ENCODE measurements at regions not wholly inside any gene's neighbourhood (a gene's known extent, or its start where the extent isn't known, plus 50 kb on each side); places are given as distances from the start of the nearest gene placed in this dataset.

DNA sequence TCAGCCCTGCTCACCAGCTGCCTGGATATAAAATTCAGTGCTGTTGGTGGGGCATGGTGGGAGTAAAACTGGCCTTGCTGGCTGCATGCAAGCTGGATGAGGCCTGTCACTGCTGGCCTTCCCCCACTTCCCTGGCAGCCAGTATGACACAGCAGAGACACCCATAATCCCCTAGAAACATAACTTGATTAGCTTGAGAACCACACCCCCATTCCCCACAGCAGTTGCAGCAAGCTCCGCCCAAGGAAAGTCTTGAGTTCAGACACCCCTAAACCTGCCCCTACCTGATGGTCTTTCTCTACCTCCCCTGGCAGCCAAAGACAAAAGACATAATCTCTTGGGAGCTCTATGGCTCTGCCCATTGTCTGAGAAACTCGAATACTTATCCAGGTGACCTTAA lies 405.1 kb upstream of the NECTIN3 start:
- Histone ChIP-seq H3K9me3 (peaks cover 0 to 7% (median 0%) of the 10 kb centered on the region in 4 donors), H3K27me3 (no peaks in the 10 kb centered on the region), H3K4me1 (no peaks in the 10 kb centered on the region), H3K27ac (no peak overlapping the region), H3K36me3 (no peaks in the 10 kb centered on the region), H3K4me3 (no peak overlapping the region)
- no peak for DNase-seq
- no peak for TF ChIP-seq POLR2A (IDR thresholded peaks at IDR 0.05)
- TF ChIP-seq, protein P1, sequence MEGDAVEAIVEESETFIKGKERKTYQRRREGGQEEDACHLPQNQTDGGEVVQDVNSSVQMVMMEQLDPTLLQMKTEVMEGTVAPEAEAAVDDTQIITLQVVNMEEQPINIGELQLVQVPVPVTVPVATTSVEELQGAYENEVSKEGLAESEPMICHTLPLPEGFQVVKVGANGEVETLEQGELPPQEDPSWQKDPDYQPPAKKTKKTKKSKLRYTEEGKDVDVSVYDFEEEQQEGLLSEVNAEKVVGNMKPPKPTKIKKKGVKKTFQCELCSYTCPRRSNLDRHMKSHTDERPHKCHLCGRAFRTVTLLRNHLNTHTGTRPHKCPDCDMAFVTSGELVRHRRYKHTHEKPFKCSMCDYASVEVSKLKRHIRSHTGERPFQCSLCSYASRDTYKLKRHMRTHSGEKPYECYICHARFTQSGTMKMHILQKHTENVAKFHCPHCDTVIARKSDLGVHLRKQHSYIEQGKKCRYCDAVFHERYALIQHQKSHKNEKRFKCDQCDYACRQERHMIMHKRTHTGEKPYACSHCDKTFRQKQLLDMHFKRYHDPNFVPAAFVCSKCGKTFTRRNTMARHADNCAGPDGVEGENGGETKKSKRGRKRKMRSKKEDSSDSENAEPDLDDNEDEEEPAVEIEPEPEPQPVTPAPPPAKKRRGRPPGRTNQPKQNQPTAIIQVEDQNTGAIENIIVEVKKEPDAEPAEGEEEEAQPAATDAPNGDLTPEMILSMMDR (IDR thresholded peaks at IDR 0.05) = no peak

DNA sequence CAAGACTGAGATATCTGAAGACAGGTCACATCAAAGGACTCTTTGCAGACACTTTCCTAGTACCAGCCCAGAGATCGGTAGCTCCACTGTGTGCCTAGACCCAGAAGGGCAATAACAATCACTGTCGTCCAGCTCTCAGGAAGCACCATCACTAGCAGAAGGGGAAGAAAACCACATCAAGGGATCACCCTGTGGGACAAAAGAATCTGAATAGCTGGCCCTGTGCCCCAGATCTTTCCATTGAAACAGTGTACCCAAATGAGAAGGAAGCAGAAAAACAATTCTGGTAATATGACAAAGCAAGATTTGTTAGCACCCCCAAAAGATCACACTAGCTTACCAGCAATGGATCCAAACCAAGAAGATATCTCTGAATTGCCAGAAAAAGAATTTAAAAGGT lies 404.4 kb upstream of the NECTIN3 start:
- TF ChIP-seq, protein P1 (IDR thresholded peaks at IDR 0.05) = no peak
- TF ChIP-seq POLR2A (IDR thresholded peaks at IDR 0.05) = no peak
- H3K27ac ChIP-seq = no peak overlapping the region
- DNase-seq = no peak
- no peaks in the 10 kb centered on the region for H3K27me3 ChIP-seq
- H3K36me3 ChIP-seq = no peaks in the 10 kb centered on the region
- H3K4me3 ChIP-seq = no peak overlapping the region
- H3K9me3 ChIP-seq = peaks cover 0 to 7% (median 0%) of the 10 kb centered on the region in 4 donors
- no peaks in the 10 kb centered on the region for H3K4me1 ChIP-seq

DNA sequence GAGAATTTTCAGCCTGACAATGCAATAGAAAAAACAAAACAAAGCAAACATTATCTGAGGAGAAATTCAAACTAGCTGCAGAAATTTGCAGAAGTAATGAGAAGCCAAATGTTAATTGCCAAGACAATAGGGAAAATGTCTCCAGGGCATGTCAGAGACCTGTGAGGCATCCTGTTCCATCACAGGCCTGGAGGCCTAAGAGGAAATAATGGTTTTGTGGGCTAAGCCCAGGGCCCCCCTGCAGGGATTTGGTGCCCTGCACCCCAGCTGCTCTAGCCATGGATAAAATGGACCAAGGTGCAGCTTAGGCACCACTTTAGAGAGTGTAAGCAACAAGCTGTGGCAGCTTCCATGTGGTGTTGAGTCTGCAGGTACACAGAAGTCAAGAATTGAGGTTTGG lies 401.2 kb upstream of the NECTIN3 start:
- TF ChIP-seq, protein P1 (IDR thresholded peaks at IDR 0.05) = no peak
- TF ChIP-seq POLR2A (IDR thresholded peaks at IDR 0.05) = no peak
- DNase-seq = no peak
- H3K4me1 ChIP-seq = no peaks in the 10 kb centered on the region

DNA sequence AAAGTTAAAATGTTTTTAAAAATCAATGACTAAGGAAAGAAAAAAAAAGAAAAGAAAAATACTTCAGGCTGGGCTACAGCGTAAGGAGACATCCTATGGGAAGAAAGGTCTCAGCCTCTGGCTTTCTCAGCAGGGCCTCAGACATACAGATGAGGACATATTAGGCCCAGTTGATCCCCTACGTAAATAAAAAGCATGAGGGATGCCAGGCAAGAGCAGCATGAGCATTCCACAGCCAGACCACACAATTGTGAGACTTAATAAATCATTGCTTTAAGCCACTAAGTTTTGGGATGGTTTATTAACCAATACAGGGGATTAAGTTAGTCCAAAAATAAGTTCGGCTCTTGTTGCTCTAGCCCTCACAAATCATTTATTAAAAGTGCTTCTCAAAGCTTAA lies 394.1 kb upstream of the NECTIN3 start:
- H3K27ac ChIP-seq = no peak overlapping the region
- no peaks in the 10 kb centered on the region for H3K4me1 ChIP-seq
- no peaks in the 10 kb centered on the region for H3K36me3 ChIP-seq
- H3K4me3 ChIP-seq = no peak overlapping the region
- no peaks in the 10 kb centered on the region for H3K27me3 ChIP-seq
- no peaks in the 10 kb centered on the region for H3K9me3 ChIP-seq
- TF ChIP-seq, protein P1 (IDR thresholded peaks at IDR 0.05) = no peak
- no peak for TF ChIP-seq POLR2A (IDR thresholded peaks at IDR 0.05)
- DNase-seq = no peak

More for the DNA sequence above, 401.2 kb upstream of the NECTIN3 start:
- no peaks in the 10 kb centered on the region for H3K27me3 ChIP-seq
- no peaks in the 10 kb centered on the region for H3K36me3 ChIP-seq
- H3K9me3 ChIP-seq = peaks cover 0 to 7% (median 0%) of the 10 kb centered on the region in 4 donors
- H3K4me3 ChIP-seq = no peak overlapping the region
- no peak overlapping the region for H3K27ac ChIP-seq

DNA sequence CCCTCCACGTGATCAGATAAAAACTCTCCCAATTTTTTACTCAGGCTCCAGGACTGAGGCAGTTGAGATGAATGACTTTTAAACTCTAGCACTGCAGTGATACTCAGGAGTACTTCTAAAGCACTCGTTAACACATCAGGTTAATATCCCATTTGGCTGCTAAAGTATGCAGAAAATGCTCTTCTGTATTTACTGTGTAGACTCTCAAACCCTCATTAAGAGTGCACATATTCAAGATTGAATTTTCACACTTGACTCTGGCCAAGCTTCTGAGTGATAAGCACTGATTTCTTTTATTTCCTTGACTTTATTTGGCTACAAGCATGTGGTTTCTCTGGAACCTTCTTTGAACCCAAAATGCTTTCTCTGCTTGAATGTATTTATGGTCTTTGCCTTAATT lies 392.3 kb upstream of the NECTIN3 start:
- Histone ChIP-seq H3K27me3 (no peaks in the 10 kb centered on the region), H3K27ac (no peak overlapping the region), H3K4me1 (no peaks in the 10 kb centered on the region), H3K9me3 (no peaks in the 10 kb centered on the region), H3K36me3 (no peaks in the 10 kb centered on the region), H3K4me3 (no peak overlapping the region)
- no peak for DNase-seq
- no peak for TF ChIP-seq POLR2A (IDR thresholded peaks at IDR 0.05)
- TF ChIP-seq, protein P1 (IDR thresholded peaks at IDR 0.05) = no peak

DNA sequence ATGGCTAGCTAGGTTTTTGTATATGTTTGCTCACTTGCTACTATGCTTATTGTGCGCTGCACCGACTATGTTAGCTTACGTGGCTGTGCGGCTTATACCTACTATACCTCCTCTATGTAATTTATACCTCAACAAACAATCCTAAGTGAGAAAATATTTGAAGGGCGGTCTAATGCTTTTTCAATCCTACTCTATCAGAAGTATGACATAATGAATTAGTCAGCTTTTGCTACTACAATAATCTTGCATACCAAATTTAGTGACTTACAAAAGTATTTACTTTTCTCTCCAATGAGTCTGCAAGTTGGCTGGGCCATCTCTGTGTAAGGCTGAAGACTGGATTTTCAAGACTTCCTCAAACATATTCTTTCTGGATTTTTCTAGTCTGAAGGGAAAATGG lies 391.2 kb upstream of the NECTIN3 start:
- no peaks in the 10 kb centered on the region for H3K4me1 ChIP-seq

More for the DNA sequence above, 391.2 kb upstream of the NECTIN3 start:
- H3K36me3 ChIP-seq = no peaks in the 10 kb centered on the region
- no peaks in the 10 kb centered on the region for H3K9me3 ChIP-seq
- H3K27me3 ChIP-seq = no peaks in the 10 kb centered on the region
- H3K27ac ChIP-seq = no peak overlapping the region
- no peak overlapping the region for H3K4me3 ChIP-seq
- TF ChIP-seq, protein P1 (IDR thresholded peaks at IDR 0.05) = no peak
- TF ChIP-seq POLR2A (IDR thresholded peaks at IDR 0.05) = no peak
- DNase-seq = no peak

Data from Peyer's patch (tissue), 4 donors.